Neural cell (in vitro differentiated cells): ENCODE measurements at regions not wholly inside any gene's neighbourhood (a gene's known extent, or its start where the extent isn't known, plus 50 kb on each side); places are given as distances from the start of the nearest gene placed in this dataset.

ENCODE experiments used
- H2AFZ ChIP-seq: fragments of 200-600, 300-800 bp; sonication (generic), shearing (Covaris generic); 2 replicates; pipeline ENCODE4 v1.6.0; 2014; ENCODE audit warnings: low read depth, mild to moderate bottlenecking, antibody characterized with exemption, low read length, moderate library complexity
- H3F3A ChIP-seq: fragments of 200-600 bp; shearing (Covaris generic); 2 replicates; pipeline ENCODE4 v1.6.1; 2016; ENCODE audit warnings: mild to moderate bottlenecking, moderate library complexity, mixed read lengths, antibody characterized with exemption, low read length; ENCODE audit not compliant: insufficient read depth, poor library complexity, severe bottlenecking
- H3K27ac ChIP-seq: fragments of 200-600, 300-800 bp; sonication (generic), shearing (Covaris generic); 2 replicates; pipeline ENCODE4 v1.5.1; 2014; ENCODE audit warnings: mild to moderate bottlenecking, low read length, moderate library complexity
- H3K27me3 ChIP-seq: fragments of 300-800, 200-600 bp; sonication (generic), shearing (Covaris generic); 2 replicates; pipeline ENCODE4 v1.6.0; 2014; ENCODE audit warnings: mild to moderate bottlenecking, low read depth, low read length, moderate library complexity; ENCODE audit not compliant: insufficient read depth
- H3K36me3 ChIP-seq: fragments of 300-800, 200-600 bp; sonication (generic), shearing (Covaris generic); 2 replicates; pipeline ENCODE4 v1.5.1; 2014; ENCODE audit warnings: mild to moderate bottlenecking, antibody characterized with exemption, low read length, moderate library complexity; ENCODE audit not compliant: insufficient read depth
- H3K4me2 ChIP-seq: fragments of 300-800, 200-600 bp; sonication (generic), shearing (Covaris generic); 2 replicates; pipeline ENCODE4 v1.6.0; 2014; ENCODE audit warnings: mild to moderate bottlenecking, low read length
- H3K4me3 ChIP-seq: fragments of 300-800, 200-600 bp; sonication (generic), shearing (Covaris generic); 2 replicates; pipeline ENCODE4 v1.5.1; 2014; ENCODE audit warnings: mild to moderate bottlenecking, low read length, moderate library complexity
- H3K79me2 ChIP-seq: fragments of 200-600 bp; shearing (Covaris generic); replicated peaks from 2 replicates; pipeline ENCODE4 v1.6.0; 2014; ENCODE audit warnings: mild to moderate bottlenecking, low read length, moderate library complexity; ENCODE audit not compliant: insufficient read depth
- H3K9ac ChIP-seq: fragments of 300-800, 200-600 bp; sonication (generic), shearing (Covaris generic); 2 replicates; pipeline ENCODE4 v1.6.1; 2016; ENCODE audit warnings: mild to moderate bottlenecking, low read length, mixed read lengths
- H3K9me2 ChIP-seq: fragments of 200-600 bp; shearing (Covaris generic); 2 replicates; pipeline ENCODE4 v1.6.1; 2016; ENCODE audit warnings: mild to moderate bottlenecking, low read length, mixed read lengths; ENCODE audit not compliant: insufficient read depth
- H3K9me3 ChIP-seq: fragments of 200-600, 300-800 bp; sonication (generic), shearing (Covaris generic); 2 replicates; pipeline ENCODE4 v1.6.1; 2016; ENCODE audit warnings: mild to moderate bottlenecking, mixed run types, low read length, moderate library complexity, mixed read lengths
- H4K20me1 ChIP-seq: fragments of 200-600 bp; shearing (Covaris generic); 2 replicates; pipeline ENCODE4 v1.6.1; 2016; ENCODE audit warnings: mild to moderate bottlenecking, mixed run types; ENCODE audit not compliant: insufficient read depth
- CTCF ChIP-seq: fragments of 450-650 bp; IDR thresholded peaks from 2 replicates; pipeline ENCODE4 v1.5.1; 2014; ENCODE audit warnings: antibody characterized with exemption, mild to moderate bottlenecking, moderate library complexity; ENCODE audit not compliant: poor library complexity, severe bottlenecking
- EZH2 ChIP-seq: fragments of 200-600, 300-800 bp; shearing (Covaris generic), sonication (generic); IDR thresholded peaks from 2 replicates; pipeline ENCODE4 v1.6.1; 2014; ENCODE audit warnings: antibody characterized with exemption, low read length, borderline replicate concordance, mild to moderate bottlenecking; ENCODE audit not compliant: insufficient read depth, poor library complexity, severe bottlenecking
- MXI1 ChIP-seq: fragments of 450-650 bp; conservative IDR thresholded peaks from 2 replicates; pipeline ENCODE4 v1.6.1; 2014; ENCODE audit warnings: antibody characterized with exemption, mild to moderate bottlenecking; ENCODE audit not compliant: poor library complexity, severe bottlenecking
- POLR2AphosphoS5 ChIP-seq: IDR thresholded peaks from 2 replicates; pipeline ENCODE4 v1.6.1; 2012
- RAD21 ChIP-seq: fragments of 450-650 bp; conservative IDR thresholded peaks from 2 replicates; pipeline ENCODE4 v1.6.1; 2014; ENCODE audit warnings: antibody characterized with exemption, mild to moderate bottlenecking, moderate library complexity
- REST ChIP-seq: IDR thresholded peaks from 2 replicates; pipeline ENCODE4 v1.6.1; 2012; ENCODE audit warnings: borderline replicate concordance
- SMC3 ChIP-seq: fragments of 450-650 bp; conservative IDR thresholded peaks from 2 replicates; pipeline ENCODE4 v1.6.1; 2014; ENCODE audit warnings: antibody characterized with exemption, mild to moderate bottlenecking, moderate library complexity; ENCODE audit not compliant: poor library complexity
- TAF1 ChIP-seq: IDR thresholded peaks from 2 replicates; pipeline ENCODE4 v1.6.1; 2012; ENCODE audit warnings: low read depth

GRCh38 chr4:180057299-180057721, 2185.9 kb upstream of the TENM3 start:
- H3K79me2 ChIP-seq = no peaks in the 10 kb centered on the region
- H3K27ac ChIP-seq = peak overlapping the region; percentile 32
- H3K9me2 ChIP-seq = no peaks in the 10 kb centered on the region
- peaks cover 11% of the 10 kb centered on the region for H3K27me3 ChIP-seq
- H3K4me3 ChIP-seq = peak overlapping the region; percentile 89
- H3F3A ChIP-seq = peaks cover 6% of the 10 kb centered on the region
- H3K9me3 ChIP-seq = no peaks in the 10 kb centered on the region
- TF ChIP-seq SMC3 (peak; percentile 44), TAF1 (no peak), POLR2AphosphoS5 (no peak), EZH2 (no peak), MXI1 (no peak), CTCF (peak; percentile 72), RAD21 (peak; percentile 58)
- H4K20me1 ChIP-seq = no peaks in the 10 kb centered on the region
- peak overlapping the region; percentile 69 for H2AFZ ChIP-seq
- no peaks in the 10 kb centered on the region for H3K36me3 ChIP-seq
- peak overlapping the region; percentile 76 for H3K4me2 ChIP-seq
- peak overlapping the region; percentile 73 for H3K9ac ChIP-seq

- Histone ChIP-seq H4K20me1 (no peaks in the 10 kb centered on the region), H3K9me2 (no peaks in the 10 kb centered on the region), H3F3A (peaks cover 6% of the 10 kb centered on the region), H3K79me2 (no peaks in the 10 kb centered on the region), H2AFZ (peak overlapping the region; percentile 69), H3K4me3 (peak overlapping the region; percentile 89), H3K9me3 (no peaks in the 10 kb centered on the region), H3K27ac (peak overlapping the region; percentile 32), H3K27me3 (peaks cover 11% of the 10 kb centered on the region), H3K9ac (peak overlapping the region; percentile 73), H3K4me2 (peak overlapping the region; percentile 76), H3K36me3 (no peaks in the 10 kb centered on the region)
- no peak for TF ChIP-seq MXI1
- no peak for TF ChIP-seq REST
- peak; percentile 9 for TF ChIP-seq POLR2AphosphoS5
- TF ChIP-seq TAF1 = peak; percentile 35
- TF ChIP-seq SMC3 = peak; percentile 12
- no peak for TF ChIP-seq CTCF
- TF ChIP-seq RAD21 = no peak
These were observed 2185.1 kb upstream of the TENM3 start for GRCh38 chr4:180057891-180058671.
